SKM-1 (cell line): ENCODE measurements at regions not wholly inside any gene's neighbourhood (a gene's known extent, or its start where the extent isn't known, plus 50 kb on each side); places are given as distances from the start of the nearest gene placed in this dataset.
A peak's percentile ranks its signal among the peaks of the same experiment; 100 is the strongest.

Experiments
- DNase-seq: peaks from one replicate; lab custom pipeline; 2025; ENCODE audit not compliant: unreplicated experiment; lab: John Stamatoyannopoulos, UW

GRCh38 chr3:151935446-151935845 lies 62.0 kb downstream of the SUCNR1 start:
- DNase-seq = peak; percentile 93

GRCh38 chr3:151940481-151940880 lies 67.0 kb downstream of the SUCNR1 start:
- no peak for DNase-seq

DNA sequence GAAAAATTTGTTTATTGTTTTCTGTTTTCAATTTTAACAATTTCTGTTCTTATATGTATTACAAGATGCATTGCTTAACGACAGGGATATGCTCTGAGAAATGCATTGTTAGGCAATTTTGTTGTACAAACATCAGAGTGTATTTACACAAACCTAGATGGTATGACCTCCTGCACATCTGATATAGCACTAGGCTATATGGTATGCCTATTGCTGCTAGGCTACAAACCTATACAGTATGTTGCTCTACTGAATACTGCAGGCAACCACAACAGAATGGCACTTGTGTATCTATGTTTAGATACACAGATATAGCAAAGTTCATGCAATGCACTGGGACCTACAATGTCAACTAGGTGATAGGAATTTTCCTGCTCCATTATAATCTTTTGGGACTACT lies 70.1 kb downstream of the SUCNR1 start:
- no peak for DNase-seq

DNA sequence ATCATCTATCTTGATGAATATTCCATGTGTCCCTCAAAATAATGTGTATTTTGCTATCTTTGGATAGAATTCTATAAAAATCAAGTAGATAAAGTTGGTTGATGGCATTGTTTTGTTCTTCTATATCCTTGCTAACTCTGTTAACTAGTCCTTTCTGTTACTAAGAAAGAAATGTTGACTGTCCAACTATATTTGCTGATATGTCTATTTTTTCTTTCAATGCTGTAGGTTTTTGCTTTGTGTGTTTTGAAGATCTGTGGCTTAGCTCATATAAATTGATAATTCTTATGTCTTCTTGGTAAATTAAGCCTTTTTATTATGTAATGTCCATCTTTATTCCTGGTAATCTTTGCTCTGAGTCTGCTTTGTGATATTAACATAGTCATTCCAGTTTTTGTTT lies 70.9 kb downstream of the SUCNR1 start:
- DNase-seq = no peak

DNA sequence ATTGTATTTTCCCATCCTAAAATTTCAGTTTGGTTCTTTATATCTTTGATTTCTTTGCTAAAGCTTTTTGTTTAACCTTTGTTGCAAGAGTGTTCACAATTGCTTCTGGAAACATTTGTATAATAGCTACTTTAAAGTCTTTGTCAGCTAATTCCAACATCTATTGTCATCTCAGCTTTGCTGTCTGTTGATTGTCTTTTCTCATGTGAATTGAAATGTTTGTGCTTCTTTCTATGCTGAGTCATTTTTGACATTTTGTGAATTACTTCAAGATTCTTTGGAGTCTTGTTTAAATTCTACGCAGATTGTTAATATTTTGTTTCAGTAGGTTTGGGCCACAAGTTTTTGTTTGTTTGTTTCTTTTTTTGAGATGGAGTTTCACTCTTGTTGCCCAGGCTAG lies 73.2 kb downstream of the SUCNR1 start:
- DNase-seq = no peak

DNA sequence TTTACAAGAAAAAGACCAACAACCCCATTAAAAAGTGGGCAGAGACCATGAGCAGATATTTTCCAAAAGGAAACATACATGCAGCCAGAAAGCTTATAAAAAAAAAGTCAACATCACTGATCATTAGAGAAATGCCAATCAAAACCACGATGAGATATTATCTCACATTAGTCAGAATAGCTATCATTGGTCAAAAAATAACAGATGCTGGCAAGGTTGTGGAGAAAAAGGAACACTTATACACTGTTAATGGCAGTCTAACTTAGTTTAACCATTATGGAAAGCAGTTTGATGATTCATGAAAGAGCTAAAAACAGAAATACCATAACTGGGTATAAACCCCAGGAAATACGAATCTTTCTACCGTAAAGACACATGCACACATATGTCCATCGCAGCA lies 76.3 kb downstream of the SUCNR1 start:
- DNase-seq = no peak

- DNase-seq = no peak
Measured at GRCh38 chr3:151955356-151955755, 81.9 kb downstream of the SUCNR1 start.

DNA sequence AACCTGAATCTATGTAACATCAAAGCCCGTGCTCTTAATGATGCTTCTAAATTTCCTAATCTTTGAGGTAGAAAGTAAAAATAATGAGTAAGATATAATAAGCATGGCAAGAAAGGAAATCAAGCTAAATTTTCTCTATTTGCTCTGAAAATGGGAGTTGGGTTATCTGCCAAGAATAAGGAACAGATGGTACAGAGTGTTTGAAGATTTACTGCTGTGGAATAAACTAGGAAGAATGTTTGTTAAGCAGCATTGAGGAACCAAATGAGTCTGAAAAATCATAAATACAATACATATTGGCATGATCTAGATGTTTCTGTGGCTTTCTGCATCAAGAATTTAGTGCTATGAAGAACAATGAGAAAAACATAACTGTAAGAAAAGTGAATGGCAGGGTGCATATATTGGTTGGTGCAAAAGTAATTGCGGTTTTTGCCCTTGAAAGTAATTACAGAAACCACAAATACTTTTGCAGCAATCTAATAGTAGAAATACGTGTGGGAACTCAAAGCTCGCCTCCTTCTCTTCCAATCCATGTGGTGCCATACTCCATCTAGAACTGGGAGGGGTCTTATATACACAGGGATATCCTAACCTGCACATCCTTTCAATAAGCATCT lies 87.6 kb downstream of the SUCNR1 start:
- no peak for DNase-seq

GRCh38 chr3:151962352-151962751 lies 88.9 kb downstream of the SUCNR1 start:
- no peak for DNase-seq

DNA sequence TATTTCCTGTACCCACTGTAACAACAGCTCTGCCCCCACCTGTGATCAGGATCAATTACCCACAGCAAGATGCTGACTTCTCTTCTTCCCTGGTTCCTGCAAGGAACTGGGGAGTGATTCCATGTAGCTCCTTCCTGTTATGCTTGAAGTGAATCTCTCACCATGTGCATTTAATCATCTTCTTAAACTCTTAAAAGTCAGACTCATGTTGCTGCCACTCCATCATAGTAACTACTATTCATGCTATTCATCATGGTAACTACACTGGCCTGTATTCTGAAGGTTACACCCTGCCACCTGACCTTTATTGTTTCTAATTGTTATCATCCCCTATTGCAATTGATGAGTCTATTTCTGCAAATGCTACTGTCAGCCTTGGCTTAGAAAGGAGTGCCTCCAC lies 89.5 kb downstream of the SUCNR1 start:
- no peak for DNase-seq

DNA sequence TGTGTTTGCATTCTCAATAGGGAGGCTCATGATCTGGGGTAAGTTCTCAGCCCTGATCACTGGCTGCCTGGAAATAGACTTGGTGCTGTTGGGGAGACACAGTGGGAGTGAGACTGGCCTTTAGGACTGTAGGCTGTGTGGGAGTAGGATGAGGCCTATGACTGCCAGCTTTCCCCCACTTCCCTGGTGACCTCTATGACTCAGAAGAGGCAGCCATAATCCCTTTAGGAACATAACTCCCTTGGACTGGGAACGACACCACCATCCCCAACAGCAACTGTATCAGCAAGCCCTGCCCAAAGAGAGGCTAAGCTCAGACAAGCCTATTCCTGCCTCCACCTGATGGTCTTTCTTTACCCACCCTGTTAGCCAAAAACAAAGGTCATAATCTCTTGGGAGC lies 91.3 kb downstream of the SUCNR1 start:
- DNase-seq = no peak

DNA sequence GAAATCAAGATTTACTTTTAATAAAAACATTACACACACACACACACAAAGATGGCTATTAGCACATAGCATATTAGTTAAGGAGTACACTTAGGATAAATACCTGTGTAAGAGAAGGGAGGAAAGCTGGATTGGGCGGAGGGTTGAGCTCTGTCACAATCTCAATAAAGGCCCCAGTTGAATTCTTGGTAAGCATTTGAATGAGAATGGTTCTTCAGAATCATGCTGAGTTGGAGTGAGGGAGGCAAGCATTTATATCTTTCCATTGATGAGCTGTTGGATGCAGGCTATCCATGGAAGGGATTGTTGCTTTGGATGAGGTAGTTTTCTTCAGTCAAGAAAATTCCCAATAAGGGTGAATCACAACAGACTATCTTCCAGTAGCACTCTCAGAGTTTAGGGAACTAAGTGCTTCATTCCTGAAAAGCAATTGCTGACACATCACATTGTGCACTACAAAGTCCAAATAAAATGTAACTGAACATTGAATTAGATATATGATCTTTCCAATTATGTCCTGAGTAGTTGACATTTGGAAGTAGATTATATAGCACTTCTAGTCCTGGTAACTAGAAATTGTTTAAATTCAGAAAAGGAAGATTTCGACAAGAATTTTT lies 95.7 kb downstream of the SUCNR1 start:
- no peak for DNase-seq

GRCh38 chr3:151971814-151972579 lies 98.6 kb downstream of the SUCNR1 start:
- DNase-seq = no peak

GRCh38 chr3:151974067-151974466 lies 100.6 kb downstream of the SUCNR1 start:
- no peak for DNase-seq

GRCh38 chr3:151976211-151977050 lies 103.0 kb downstream of the SUCNR1 start:
- DNase-seq = no peak

DNA sequence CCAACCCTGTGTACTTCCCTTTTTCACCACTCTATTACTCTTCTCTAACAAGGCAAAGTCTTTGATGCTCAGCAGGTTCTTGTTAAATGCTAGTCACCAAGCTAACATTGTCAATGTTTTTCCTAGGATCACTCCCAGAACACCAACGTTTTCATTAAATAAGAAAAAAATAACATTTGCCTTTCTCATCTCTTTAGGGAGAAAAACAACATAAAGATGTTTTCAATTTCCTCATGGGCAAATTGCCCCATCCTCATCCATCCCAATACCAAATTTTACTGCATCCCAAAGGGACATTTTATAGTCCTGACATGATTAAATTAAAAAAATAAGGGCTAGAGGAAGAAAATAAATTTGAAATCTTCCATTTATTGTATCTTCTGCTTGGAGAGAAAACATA lies 106.5 kb downstream of the SUCNR1 start:
- DNase-seq = no peak

- no peak for DNase-seq
Measured at GRCh38 chr3:151983538-151983937, 110.1 kb downstream of the SUCNR1 start.

GRCh38 chr3:151985787-151986430 lies 112.5 kb downstream of the SUCNR1 start:
- DNase-seq = no peak

DNA sequence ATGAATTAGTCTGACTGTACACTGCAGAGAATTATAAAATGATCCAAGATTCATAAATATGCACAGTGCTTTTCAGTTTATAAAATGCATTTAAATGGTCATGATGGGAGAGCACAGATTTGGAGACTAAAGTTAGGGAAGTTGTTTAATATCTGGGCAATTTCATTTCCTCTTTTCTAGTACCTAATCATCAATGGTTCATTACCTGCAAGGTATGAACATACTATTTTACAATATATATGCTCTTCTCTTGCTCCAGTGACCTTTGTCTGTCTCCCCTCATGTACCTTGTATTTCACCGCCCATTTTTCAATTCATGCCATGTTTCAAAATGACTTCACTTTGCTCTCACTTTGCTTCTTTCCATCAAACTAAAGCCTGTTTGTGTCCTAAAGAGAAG lies 114.5 kb downstream of the SUCNR1 start:
- DNase-seq = no peak

DNA sequence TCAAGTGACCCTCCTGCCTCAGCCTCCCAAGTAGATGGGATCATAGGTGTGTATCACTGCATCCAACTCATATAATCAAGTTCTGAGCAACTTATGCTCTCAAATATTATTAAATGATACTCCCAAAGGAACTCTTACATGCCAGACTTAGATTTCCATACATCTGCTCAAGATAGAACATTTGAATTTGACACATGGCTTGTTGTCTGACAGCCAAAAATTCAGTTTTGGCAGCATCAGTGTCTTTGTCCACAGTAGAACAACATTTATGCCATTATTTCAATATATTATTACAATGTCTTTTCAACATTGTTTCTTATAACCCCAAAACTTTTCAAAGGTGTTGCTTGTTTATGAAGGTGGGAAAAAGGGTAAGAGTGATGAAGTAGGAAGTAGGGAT lies 116.2 kb downstream of the SUCNR1 start:
- no peak for DNase-seq
